DOHH2 (cell line): ENCODE measurements at regions not wholly inside any gene's neighbourhood (a gene's known extent, or its start where the extent isn't known, plus 50 kb on each side); places are given as distances from the start of the nearest gene placed in this dataset.

Source experiments
- H3F3A ChIP-seq: fragments of 200-600 bp; sonication (generic), shearing (Covaris generic); 2 replicates; pipeline ENCODE4 v1.6.0; 2016; ENCODE audit warnings: antibody characterized with exemption, mild to moderate bottlenecking; ENCODE audit not compliant: control insufficient read depth, insufficient read depth
- H3K27ac ChIP-seq: fragments of 200-600 bp; sonication (generic); 2 replicates; pipeline ENCODE4 v1.5.1; 2014; ENCODE audit warnings: low read depth, mild to moderate bottlenecking, low read length, moderate library complexity
- H3K27me3 ChIP-seq: fragments of 200-600 bp; sonication (generic); 2 replicates; pipeline ENCODE4 v1.6.1; 2014; ENCODE audit warnings: mild to moderate bottlenecking, low read length, mixed read lengths; ENCODE audit not compliant: control insufficient read depth
- H3K36me3 ChIP-seq: fragments of 200-600 bp; sonication (generic); 2 replicates; pipeline ENCODE4 v1.6.1; 2014; ENCODE audit warnings: mild to moderate bottlenecking, low read length, moderate library complexity, mixed read lengths; ENCODE audit not compliant: control insufficient read depth
- H3K4me1 ChIP-seq: fragments of 200-600 bp; sonication (generic); 2 replicates; pipeline ENCODE4 v1.6.1; 2014; ENCODE audit warnings: mild to moderate bottlenecking, low read length, mixed read lengths; ENCODE audit not compliant: control insufficient read depth
- H3K4me2 ChIP-seq: fragments of 200-600 bp; sonication (generic); 2 replicates; pipeline ENCODE4 v1.6.0; 2014; ENCODE audit warnings: mild to moderate bottlenecking, low read length, moderate library complexity
- H3K4me3 ChIP-seq: fragments of 200-600 bp; sonication (generic); 2 replicates; pipeline ENCODE4 v1.5.1; 2014; ENCODE audit warnings: mild to moderate bottlenecking, low read length, mixed read lengths
- H3K79me2 ChIP-seq: fragments of 200-600 bp; sonication (generic); 2 replicates; pipeline ENCODE4 v1.6.1; 2014; ENCODE audit warnings: mild to moderate bottlenecking, low read length, mixed read lengths; ENCODE audit not compliant: control insufficient read depth
- H3K9me2 ChIP-seq: fragments of 200-600 bp; sonication (generic); replicated peaks from 2 replicates; pipeline ENCODE4 v1.6.1; 2014; ENCODE audit warnings: mild to moderate bottlenecking, low read length, mixed read lengths; ENCODE audit not compliant: control insufficient read depth
- H3K9me3 ChIP-seq: fragments of 200-600 bp; sonication (generic); 2 replicates; pipeline ENCODE4 v1.6.1; 2014; ENCODE audit warnings: antibody characterized with exemption, low read length, mixed read lengths; ENCODE audit not compliant: control insufficient read depth, insufficient read depth
- H4K20me1 ChIP-seq: fragments of 200-600 bp; sonication (generic); 2 replicates; pipeline ENCODE4 v1.6.0; 2014; ENCODE audit warnings: low read depth, mild to moderate bottlenecking, antibody characterized with exemption, low read length, moderate library complexity; ENCODE audit not compliant: control insufficient read depth, insufficient read depth
- CTCF ChIP-seq: fragments of 200-600 bp; sonication (generic); IDR thresholded peaks from one replicate; pipeline ENCODE4 v1.5.1; 2014; ENCODE audit warnings: antibody characterized with exemption, mild to moderate bottlenecking, low read depth, low read length; ENCODE audit not compliant: poor library complexity, severe bottlenecking
- EZH2phosphoT487 ChIP-seq: fragments of 200-600 bp; sonication (generic); IDR thresholded peaks from 2 replicates; pipeline ENCODE4 v1.6.1; 2017; ENCODE audit warnings: borderline replicate concordance, mild to moderate bottlenecking, antibody characterized with exemption, low read length, moderate library complexity, mixed read lengths

- no peaks in the 10 kb centered on the region for H3K4me1 ChIP-seq
- H3K36me3 ChIP-seq = no peaks in the 10 kb centered on the region
- no peak overlapping the region for H3K27ac ChIP-seq
- H3K27me3 ChIP-seq = no peaks in the 10 kb centered on the region
- no peaks in the 10 kb centered on the region for H3K79me2 ChIP-seq
- H3K4me2 ChIP-seq = no peak overlapping the region
- peaks cover 6% of the 10 kb centered on the region; the same call in 1 of the 2 replicates for H3K9me3 ChIP-seq
- no peaks in the 10 kb centered on the region for H3K9me2 ChIP-seq
- no peaks in the 10 kb centered on the region for H4K20me1 ChIP-seq
- no peak for TF ChIP-seq EZH2phosphoT487
- no peak for TF ChIP-seq CTCF
- no peaks in the 10 kb centered on the region for H3F3A ChIP-seq
- H3K4me3 ChIP-seq = no peak overlapping the region
Measured at GRCh38 chr9:25353783-25354182, 324.5 kb downstream of the TUSC1 start.

GRCh38 chr9:25350011-25350410, 328.2 kb downstream of the TUSC1 start:
- no peaks in the 10 kb centered on the region for H3K9me2 ChIP-seq
- no peaks in the 10 kb centered on the region for H4K20me1 ChIP-seq

GRCh38 chr9:25322142-25322541, 356.1 kb downstream of the TUSC1 start:
- Histone ChIP-seq H3K9me3 (no peaks in the 10 kb centered on the region), H3K79me2 (no peaks in the 10 kb centered on the region), H3K36me3 (no peaks in the 10 kb centered on the region), H3F3A (no peaks in the 10 kb centered on the region), H3K4me2 (no peak overlapping the region), H3K9me2 (no peaks in the 10 kb centered on the region), H3K4me3 (no peak overlapping the region), H3K27ac (no peak overlapping the region), H3K27me3 (no peaks in the 10 kb centered on the region), H3K4me1 (no peaks in the 10 kb centered on the region), H4K20me1 (no peaks in the 10 kb centered on the region)
- no peak for TF ChIP-seq CTCF
- TF ChIP-seq EZH2phosphoT487 = no peak

More at GRCh38 chr9:25350011-25350410, 328.2 kb downstream of the TUSC1 start:
- Histone ChIP-seq H3F3A (no peaks in the 10 kb centered on the region), H3K27ac (no peak overlapping the region), H3K4me2 (no peak overlapping the region), H3K79me2 (no peaks in the 10 kb centered on the region), H3K4me1 (no peaks in the 10 kb centered on the region), H3K36me3 (no peaks in the 10 kb centered on the region), H3K4me3 (no peak overlapping the region), H3K27me3 (no peaks in the 10 kb centered on the region), H3K9me3 (no peaks in the 10 kb centered on the region)
- TF ChIP-seq EZH2phosphoT487 (no peak), CTCF (no peak)

DNA sequence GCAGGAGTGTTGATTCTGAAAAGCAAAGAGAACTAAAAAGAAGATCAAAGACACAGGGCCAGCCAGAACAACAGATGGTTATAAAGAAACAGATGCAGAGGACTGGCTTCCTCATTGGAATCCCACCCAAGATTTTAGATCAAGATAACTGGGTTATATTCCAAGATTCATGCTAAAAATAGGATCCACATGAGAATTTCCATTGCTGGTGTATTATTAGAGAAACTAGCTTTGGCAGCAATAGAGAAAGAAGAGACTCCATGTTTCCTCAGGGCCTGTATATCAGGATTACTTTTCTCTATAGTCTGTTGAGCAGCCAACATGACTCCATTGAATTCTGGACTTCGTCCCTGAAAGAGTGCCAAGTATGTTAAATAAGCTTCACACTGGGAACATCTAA, 367.3 kb downstream of the TUSC1 start:
- TF ChIP-seq EZH2phosphoT487 (no peak), CTCF (no peak)
- Histone ChIP-seq H3K4me2 (no peak overlapping the region), H3K36me3 (no peaks in the 10 kb centered on the region), H4K20me1 (no peaks in the 10 kb centered on the region), H3K9me2 (no peaks in the 10 kb centered on the region), H3F3A (no peaks in the 10 kb centered on the region), H3K4me3 (no peak overlapping the region), H3K79me2 (no peaks in the 10 kb centered on the region), H3K27ac (no peak overlapping the region), H3K27me3 (no peaks in the 10 kb centered on the region), H3K9me3 (no peaks in the 10 kb centered on the region), H3K4me1 (no peaks in the 10 kb centered on the region)
